NCI-H2227 (cell line): ENCODE measurements at regions not wholly inside any gene's neighbourhood (a gene's known extent, or its start where the extent isn't known, plus 50 kb on each side); places are given as distances from the start of the nearest gene placed in this dataset.
A peak's percentile ranks its signal among the peaks of the same experiment; 100 is the strongest.

Experiments used
- DNase-seq: peaks from one replicate; lab custom pipeline; 2025; ENCODE audit not compliant: unreplicated experiment; lab: John Stamatoyannopoulos, UW

DNA sequence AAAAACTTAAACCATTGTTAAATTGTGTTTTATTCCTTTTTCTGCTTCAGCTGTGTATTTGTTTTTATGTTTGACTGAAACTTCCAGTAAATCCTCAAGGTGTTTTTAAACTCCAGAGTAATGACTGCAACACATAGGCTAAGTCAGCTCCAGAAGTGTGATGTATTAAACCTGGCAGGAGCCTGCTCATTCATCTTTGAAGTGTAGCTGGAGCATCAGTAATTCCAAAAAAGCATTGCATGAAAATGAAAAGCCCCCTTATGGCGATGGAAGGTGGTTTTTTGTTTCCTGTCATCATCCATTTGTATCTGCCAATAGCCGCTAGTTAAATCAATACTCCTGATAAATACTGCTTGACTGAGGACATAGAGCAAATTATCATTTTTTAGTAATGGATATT is 474.2 kb upstream of the ADAMTS16 start:
- no peak for DNase-seq

DNA sequence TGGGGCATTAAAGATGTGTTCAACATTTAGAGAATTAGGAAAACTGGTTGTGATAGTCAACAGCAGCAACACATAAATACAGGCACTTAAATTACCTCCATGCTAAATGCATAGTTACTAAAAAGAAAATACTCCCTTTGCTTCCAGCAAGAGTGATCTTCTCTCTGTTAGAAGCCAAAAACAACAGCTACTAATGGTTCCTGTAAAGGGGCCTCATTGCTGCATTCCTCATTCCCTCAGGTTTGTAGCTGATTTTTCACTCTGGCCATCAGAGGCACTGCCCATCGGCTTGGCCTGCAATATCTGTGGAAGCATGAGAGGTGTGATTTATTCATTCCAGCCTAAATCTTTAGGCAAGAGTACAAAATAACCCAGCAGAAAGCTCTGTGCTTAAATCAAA is 466.0 kb upstream of the ADAMTS16 start:
- no peak for DNase-seq

DNA sequence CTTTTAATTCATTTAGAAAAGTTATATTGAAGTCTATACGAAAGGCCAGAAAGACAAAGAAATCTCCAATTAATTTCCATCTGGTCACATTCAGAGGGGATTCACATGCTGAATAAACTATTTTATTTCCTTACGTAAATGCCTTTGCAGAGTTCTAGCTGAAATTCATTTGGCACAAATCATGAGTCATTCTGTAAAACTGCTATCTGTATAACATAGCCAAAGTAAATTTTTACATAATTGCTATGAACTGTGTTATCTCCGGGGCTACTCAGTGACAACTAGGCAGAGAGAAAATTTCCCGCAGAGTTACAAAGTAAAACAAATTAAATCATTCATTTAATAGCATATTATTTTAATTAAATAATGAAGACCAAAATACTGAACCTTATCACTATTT is 463.2 kb upstream of the ADAMTS16 start:
- no peak for DNase-seq

DNA sequence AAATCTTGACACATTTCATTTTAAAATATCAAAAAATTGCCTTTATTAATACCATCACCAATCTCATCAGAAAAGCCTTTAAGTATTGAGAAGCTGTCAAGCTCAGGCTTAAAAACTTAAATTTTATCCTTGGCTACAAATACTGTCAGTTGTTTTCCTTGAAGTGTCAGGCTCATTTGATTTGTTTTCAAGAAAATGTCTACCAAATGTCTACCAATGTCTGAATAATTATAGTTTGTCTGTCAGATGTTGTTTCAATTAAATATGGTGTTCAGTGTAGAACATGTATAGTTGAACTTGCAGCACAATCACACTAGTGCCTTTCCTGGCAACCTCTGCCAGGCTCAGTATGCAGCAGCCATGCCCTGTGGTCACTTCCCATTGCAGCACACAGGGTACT is 455.2 kb upstream of the ADAMTS16 start:
- no peak for DNase-seq

DNA sequence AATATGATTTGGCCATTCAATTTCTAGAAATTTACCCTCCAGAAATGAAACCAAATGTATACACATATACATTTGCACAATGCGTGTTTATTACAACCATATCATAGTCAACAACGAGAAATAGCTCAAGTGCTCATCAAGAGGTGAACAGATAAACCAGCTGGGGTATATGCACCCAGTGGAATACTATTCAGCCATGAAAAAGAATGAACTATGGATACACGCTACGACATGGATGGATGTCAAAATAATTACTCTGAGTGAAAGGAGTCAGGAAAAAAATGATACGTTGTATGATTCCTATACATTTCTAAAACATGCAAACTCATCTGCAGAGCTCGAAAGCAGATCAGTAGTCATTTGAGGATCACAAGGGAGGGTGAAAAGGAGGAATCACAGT is 441.5 kb upstream of the ADAMTS16 start:
- DNase-seq, result no peak

DNA sequence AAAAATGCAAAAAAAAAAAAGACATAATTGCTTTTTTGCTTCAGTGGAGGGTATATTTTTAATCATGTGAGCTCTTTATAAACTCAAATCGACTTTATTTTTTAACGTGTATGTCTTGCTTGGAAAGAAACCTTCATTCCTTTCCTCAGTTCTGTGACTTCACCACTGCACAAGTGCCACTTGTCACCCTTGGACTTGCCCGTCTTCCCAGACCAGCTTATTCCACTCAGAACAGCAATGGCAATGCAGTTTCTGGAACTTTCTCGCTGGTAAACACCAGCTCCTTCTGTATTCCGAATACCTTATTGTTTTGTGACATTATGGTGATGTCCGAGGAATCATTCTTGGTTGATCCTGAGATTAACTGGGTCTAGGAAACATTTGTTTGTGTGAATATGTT is 440.5 kb upstream of the ADAMTS16 start:
- DNase-seq, result peak; percentile 9

DNA sequence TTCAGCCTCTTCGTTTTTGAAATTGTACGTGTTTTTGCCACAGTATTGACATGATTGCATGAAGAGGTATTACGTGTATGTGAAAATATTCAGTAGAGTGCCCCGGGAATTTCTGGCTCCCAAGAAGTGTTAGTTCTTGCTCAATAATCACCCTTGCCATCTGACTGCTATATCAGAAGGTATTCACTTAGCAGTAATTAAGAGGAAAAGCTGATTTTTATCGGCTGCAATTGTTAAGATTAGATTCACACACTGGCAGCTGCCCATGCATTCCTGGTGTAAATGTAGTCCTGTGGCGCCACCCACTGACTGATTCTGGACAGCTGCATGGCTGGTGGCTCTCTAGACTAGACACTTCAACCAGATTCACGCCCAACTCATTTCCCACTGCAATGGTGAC is 440.1 kb upstream of the ADAMTS16 start:
- DNase-seq, result peak; percentile 77

DNA sequence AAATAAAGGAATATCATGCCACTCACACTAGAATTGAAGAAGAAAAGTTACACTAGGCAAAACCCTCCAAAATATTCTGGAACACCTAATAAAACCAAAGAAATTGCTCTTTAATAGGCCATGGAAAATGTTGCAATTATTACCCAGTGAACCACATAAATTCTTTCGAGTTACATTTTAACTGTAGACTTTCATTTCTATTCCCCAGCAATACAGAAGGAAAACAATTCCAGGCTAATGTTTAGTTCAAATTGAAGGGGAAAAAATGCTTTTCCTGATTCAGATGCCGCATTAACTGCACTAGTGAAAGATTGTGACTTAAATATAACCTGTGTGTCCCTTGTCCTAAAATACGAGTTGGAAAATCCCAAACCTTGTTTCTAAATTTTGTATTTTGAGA is 439.3 kb upstream of the ADAMTS16 start:
- no peak for DNase-seq

DNA sequence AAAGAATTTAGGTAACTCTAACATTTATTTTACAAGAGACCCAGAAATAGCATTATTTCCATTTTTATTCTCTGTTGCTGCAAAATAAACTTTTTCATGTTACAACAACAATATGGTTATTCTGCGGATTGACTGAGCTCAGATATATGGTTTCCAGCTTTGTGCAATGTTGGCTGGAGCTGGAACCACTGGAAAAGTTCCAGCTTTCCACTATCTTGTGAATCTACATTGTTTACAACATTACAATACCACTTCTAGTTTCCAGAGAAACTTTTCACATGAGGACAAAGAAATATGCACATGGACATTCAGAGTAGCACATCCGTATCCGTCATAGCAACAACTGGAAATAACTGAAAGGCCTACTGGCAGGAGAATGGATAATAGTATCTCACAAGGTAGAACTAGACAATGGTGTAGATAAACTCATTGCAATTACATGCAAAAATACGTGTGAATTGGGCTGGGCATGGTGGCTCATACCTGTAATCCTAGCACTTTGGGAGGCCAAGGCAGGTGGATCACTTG is 436.1 kb upstream of the ADAMTS16 start:
- no peak for DNase-seq

DNA sequence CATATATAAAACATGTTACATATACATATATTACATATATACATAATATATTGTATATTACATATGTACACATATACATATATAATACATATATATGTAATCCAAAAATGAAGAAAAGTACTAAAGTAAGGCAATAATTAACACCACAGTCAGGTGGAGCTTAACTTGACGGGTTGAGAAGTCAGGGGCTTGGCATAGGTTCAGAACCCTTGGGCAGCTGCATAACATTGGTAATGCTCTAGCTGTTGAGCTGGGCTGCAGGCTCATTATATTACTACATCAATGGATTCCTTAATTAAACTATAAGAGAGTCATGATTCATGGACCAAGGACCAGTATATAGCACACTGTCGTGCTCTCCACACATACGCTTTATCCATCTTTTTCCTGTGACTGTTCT is 435.2 kb upstream of the ADAMTS16 start:
- no peak for DNase-seq

DNA sequence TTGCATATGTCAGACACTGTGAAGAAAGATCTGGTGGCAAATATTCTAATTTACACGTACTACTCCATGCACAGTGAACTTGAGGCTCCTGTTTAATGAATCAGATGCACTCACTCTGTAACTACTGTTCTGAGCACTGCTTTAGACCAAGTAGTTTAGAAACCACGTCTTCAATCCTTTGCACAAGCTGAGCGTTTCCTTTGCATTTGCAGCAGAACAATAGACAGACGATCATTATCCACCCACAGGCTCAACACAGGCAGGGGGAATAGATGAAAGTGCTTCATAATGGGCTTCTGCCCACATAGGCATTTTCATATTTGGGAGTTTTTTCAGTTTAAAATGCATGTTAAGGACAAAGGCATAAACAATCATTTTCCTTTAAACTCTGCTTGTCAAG is 423.3 kb upstream of the ADAMTS16 start:
- peak; percentile 33 for DNase-seq

DNA sequence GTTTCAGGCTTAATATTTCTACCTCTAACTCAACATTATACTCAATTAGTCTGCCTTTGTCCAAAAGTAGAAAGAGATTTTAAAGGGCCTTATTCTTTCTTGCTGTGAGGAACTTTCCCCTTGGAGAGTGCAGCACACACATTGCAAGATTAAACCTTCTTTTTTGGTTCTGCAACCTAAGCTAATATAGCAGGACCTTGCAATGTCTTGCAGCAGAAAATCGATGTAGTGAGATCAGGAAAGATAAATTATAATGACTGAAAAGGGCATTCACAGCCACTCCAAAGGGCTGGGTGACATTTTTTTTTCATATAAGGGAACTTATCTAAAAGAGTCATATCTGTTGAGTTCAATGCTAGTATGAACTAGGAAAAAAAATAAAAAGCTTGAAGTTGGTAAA is 422.7 kb upstream of the ADAMTS16 start:
- DNase-seq, result no peak

DNA sequence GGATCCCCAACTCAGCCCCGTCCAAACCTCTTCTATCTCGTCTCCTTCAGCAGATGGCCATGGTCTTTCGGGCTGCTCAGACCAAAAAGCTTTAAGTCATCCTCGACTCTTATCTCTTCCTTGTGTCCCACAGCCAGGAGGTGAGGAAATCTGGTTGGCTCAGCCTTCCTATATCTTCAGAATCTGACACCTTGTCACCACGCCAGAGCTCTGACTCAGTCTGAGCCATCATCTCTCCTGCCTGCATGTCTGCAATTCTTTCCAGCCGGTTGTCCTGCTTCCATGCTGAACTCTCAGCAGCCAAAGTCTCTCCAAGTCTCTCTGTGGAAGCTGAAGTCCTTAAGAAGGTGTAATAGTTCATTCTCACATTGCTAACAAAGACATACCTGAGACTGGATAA is 419.3 kb upstream of the ADAMTS16 start:
- DNase-seq, result no peak

DNA sequence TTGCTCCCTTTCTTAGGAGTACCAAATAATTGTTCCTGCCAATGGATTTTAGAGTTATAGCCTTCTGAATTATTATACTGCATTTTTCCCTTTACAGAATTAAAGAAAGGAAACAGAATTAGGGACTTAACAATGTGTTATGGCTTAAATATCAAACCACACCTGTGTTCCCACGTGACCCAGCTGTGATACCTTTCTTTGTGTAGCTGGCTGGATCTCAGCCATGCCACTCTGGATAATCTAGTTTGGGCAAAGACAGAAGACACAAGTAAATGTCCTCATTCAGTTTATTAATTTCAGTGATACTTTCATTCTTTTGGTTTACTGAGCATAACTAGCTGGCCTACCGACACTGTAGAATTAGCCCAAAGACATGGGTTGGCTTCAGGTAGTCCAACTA is 417.2 kb upstream of the ADAMTS16 start:
- no peak for DNase-seq

DNA sequence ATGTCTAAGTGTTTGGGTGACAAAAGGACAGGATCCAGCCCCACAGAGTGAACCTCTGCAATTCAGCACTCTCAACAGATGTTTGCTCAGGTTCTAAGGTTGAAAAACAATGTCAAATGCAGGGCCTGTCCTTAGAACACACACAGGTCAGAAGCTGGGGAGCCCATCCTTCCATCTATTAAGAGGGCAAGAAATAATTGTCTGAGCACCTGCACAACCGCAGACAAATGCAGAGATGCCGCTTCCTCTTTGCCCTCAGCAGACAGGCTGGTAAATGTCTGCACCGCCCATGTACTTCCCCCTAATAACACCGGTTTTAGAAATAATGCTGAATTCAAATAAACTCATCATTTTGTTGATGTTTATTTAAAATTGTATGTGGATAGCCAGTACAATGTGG is 414.5 kb upstream of the ADAMTS16 start:
- DNase-seq, result no peak

DNA sequence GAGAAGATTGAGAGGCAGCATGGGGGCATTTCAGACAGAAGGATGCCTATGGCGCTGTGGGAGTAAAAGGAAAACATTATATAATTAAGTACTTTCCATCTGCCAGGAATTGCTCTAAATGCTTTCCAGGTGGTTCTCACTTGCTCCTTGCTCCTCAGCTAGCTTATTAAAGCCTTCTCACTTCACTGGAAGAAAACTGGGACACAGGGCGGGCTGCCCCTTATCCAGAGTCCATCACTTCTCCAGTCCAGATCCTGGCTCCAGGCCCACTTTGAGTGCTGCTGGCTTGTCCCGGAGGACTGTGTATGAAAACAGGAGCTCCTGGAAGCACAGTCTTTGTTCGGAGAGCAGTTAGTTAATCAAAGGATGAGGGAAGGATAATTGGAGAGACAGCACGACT is 409.9 kb upstream of the ADAMTS16 start:
- peak; percentile 45 for DNase-seq

DNA sequence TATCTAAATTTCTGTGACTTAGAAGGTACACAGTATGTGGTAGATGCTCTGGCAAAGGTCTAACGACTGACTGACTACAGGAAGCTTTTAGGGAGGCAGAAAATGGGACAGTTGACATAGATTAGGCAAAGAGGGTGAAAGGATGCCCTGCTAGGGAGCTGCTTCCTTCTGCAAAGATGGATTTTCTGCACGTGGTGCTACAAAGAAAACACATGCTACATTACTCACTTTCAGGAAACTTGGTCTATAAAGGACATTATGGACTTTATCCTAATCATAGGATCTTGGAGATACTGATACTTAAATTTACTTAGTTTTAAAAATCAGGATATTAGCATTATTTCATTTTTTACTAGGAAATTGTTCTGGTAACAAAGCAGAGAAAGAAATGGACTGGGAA is 405.8 kb upstream of the ADAMTS16 start:
- no peak for DNase-seq

DNA sequence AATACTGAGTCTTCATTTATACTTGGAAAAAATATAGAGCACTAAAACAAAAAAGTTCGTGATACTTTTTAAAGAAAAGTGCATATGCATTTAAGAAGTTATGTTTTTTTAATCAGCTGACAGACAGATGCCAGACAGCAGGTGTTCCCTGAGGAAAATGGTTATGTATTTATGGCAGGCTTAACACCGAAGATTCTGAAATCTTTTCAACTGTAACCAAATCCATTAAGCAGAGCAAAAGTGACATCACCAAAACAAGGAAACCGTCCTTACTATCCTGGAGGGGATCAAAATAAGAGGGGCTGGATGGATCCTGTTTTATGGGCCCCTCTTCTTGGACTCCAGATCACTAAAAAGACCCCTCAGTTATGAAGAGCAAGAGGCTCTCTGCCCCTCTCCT is 404.9 kb upstream of the ADAMTS16 start:
- no peak for DNase-seq

DNA sequence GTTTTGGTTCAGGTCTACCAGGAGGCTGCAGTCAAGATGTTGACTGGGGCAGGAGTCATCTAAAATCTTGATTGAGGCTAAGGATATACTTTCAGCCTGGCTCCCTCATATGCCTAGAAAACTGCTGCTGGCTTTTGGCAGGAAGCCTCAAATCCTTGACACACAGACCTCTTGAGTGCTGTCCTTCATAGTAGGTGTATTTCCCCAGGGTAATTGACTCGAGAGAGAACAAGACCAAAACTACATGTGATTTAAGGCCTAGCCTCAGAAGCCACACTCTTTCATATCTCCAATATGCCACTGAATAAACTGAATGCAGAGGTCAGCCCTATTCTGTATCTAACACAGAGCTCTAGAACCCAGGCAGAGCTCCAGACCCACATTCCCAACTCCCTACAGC is 402.3 kb upstream of the ADAMTS16 start:
- DNase-seq, result no peak

DNA sequence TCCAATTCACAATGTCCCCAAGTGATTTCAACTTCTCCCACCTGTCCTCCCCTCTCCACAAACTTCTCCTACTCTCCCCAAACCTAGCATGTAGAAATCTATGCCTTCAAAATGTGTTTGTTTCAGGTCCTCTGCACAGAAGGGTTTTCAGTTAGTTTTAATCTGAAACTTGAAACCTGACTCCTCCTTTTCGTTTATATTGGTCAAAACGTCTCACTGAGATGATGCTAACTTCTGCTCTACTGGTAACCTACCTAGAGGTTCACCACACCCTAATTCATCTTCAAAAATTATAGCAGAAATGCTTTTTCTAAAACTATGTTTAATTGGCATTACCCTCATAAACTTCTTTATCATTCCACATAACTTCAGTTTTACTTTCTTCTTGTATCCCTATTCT is 401.8 kb upstream of the ADAMTS16 start:
- DNase-seq, result no peak

DNA sequence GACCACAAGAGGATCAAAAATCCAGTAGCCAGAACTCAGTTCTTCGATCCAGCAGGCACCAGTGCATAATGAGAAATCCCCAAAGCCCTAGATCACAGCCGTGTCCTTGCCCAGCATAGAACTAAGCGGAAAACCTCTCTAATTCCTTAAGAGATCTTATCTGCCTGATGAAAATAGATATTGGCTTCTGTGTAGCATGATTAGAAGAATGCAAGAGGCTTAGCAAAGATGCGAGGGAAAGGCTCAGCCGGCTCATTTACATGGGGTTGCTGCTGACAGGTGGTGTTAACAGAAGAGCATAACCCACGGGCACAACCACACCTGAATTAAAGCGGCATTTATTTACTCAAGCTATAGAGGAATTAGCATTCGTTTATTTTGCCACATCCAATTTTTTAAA is 400.0 kb upstream of the ADAMTS16 start:
- no peak for DNase-seq

DNA sequence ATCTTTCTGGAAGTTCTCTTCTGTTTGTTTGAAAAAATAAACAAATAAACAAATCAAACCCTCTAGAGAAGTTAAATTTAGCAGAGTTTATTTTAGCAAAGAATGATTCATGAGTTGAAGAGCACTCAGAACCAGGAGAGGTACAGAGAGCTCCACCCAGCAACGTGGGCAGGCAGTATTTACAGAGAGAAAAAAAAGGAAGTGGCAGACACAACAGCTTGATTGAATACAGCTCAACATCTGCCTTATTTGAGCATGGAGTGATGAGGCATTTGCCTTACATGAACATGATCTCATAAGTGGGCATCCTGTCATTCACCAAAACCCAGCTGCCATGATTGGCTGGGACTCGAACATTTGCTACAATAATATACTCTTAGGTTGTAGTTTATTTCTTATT is 381.6 kb upstream of the ADAMTS16 start:
- DNase-seq, result no peak

DNA sequence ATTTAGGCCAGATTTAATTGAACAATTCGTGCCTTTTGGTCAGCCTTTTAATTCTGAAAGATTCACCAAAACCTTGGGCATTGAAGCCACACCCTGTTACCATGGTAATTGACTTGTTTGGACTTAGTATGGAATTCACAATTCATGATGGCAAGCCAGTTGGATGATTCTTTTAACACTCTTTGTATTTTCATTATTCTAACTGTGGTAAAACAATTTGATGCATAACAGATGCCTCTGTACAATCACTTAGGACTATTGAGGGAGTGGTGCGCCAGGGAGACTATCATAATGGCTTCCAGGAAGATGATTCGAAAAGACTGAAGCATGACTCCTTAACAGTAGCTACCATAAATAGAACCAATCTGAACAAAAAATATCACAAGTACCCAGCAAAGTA is 381.1 kb upstream of the ADAMTS16 start:
- DNase-seq, result no peak

DNA sequence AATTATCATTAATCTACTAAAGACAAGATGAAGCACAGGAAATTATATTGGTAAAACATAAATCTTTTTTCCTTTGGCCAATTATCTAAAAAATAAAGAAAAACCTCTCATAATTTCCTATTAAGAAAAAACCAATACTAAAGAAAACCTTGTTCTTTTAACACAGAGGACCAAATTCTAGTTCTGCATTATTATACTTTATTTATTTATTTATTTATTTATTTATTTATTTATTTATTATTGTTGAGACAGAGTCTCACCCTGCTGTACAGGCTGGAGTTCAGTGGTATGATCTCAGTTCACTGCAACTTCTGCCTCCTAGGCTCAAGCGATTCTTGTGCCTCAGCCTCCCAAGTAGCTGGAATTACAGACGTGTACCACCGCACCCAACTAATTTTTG is 377.8 kb upstream of the ADAMTS16 start:
- no peak for DNase-seq
